ENCODE measurements at regions not wholly inside any gene's neighbourhood (a gene's known extent, or its start where the extent isn't known, plus 50 kb on each side); places are given as distances from the start of the nearest gene placed in this dataset.
A peak's percentile ranks its signal among the peaks of the same experiment; 100 is the strongest.

DNA sequence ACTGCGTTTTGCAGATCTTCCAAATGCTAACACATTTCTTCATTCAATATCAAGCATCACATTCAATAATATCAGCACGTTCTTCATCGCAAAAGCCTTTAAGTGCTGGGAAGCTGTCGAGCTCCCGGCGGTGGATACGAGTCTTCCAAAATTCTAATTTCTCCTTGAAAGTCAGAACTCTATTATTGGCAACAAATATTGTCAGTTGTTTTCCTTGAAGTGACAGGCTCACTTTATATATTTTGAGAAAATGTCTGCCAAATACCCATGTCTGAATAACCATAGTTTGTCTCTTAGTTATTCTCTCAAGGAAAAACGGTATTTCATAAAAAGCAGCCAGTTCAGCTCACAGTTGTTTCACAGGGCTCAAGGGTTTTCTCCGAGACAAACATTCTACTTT is 226.2 kb upstream of the C1orf174 start:
- Histone ChIP-seq H3K27me3 (ENCODE audit: insufficient read depth, low read depth, severe bottlenecking) (no peaks in the 10 kb centered on the region), H3K36me3 (no peaks in the 10 kb centered on the region), H3K27ac (no peak overlapping the region), H3K4me3 (ENCODE audit: low read depth, low read length) (no peak overlapping the region), H3K9me3 (ENCODE audit: severe bottlenecking) (no peaks in the 10 kb centered on the region)
- DNase-seq: no peak
- TF ChIP-seq, protein P1, sequence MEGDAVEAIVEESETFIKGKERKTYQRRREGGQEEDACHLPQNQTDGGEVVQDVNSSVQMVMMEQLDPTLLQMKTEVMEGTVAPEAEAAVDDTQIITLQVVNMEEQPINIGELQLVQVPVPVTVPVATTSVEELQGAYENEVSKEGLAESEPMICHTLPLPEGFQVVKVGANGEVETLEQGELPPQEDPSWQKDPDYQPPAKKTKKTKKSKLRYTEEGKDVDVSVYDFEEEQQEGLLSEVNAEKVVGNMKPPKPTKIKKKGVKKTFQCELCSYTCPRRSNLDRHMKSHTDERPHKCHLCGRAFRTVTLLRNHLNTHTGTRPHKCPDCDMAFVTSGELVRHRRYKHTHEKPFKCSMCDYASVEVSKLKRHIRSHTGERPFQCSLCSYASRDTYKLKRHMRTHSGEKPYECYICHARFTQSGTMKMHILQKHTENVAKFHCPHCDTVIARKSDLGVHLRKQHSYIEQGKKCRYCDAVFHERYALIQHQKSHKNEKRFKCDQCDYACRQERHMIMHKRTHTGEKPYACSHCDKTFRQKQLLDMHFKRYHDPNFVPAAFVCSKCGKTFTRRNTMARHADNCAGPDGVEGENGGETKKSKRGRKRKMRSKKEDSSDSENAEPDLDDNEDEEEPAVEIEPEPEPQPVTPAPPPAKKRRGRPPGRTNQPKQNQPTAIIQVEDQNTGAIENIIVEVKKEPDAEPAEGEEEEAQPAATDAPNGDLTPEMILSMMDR (IDR thresholded peaks at IDR 0.05; ENCODE audit: low read depth, low read length): no peak

DNA sequence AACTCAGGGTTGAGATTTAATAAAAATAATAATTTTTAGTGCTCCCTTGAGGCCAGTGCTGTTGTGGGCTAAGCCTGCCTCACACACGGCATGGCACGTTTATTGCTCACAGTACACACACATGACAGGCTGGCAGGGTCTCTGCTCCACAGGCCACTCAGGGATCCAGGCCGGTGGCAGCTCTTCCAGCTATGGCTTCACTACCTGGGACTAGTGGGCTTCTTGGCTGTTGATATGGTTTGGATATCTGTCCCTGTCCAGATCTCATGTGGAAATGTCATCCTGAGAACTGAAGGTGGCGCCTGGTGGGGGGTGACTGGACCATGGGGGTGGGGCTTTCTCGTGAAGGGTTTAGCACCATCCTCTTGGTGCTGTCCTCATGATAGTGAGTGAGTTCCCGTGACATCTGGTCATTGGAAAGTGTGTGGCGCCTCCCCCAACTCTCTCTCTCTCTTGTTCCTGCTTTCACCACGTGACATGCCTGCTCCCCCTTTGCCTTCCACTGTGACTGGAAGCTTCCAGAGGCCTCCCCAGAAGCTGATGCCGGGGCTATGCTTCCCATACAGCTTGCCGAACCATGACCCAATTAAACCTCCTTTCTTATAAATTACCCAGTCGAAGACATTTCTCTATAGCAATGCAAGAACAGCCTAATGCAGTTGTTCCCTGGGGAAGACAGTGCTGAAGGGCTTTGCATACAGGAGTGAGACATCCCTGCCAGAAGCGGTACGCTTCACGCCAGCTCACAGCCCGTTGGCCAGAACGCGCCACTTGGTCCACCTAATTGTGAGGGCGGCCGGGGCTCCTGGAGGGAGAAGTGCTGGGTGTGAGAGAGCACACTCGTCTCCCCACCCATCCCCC is 226.9 kb upstream of the C1orf174 start:
- TF ChIP-seq, protein P1 (IDR thresholded peaks at IDR 0.05; ENCODE audit: low read depth, low read length): no peak

DNA sequence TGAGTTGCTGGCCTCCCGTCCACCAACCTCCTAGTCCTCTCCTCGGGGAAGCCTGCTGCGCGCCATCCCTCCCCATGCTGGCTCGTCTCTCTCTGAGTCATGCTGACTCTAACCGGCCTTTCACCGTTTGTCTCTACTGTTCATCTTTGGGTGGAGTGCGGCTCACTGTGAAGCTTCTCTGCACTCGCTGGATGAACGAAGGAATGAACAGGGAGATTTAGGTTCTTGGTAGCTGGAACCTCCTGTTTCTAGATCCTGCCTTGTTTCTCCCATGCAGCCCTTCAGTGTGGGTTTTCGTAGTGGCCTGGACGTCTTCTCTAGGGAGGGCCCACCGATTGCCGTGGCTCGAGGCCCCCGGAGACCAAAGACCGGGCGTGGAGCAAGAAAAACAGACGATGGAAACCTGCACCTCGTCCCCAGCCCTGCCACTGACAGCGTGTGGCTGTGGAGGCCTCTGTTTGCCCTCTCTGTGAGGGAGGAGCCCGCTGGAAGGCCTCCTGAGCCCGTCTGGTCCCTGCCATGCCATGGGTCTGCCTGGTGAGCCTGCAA is 227.6 kb upstream of the C1orf174 start:
- TF ChIP-seq, protein P1 (IDR thresholded peaks at IDR 0.05; ENCODE audit: low read depth, low read length): no peak
- no peak for DNase-seq
- no peaks in the 10 kb centered on the region for H3K27me3 ChIP-seq (ENCODE audit: insufficient read depth, low read depth, severe bottlenecking)
- H3K9me3 ChIP-seq (ENCODE audit: severe bottlenecking): no peaks in the 10 kb centered on the region
- no peaks in the 10 kb centered on the region for H3K36me3 ChIP-seq
- H3K4me3 ChIP-seq (ENCODE audit: low read depth, low read length): no peak overlapping the region
- no peak overlapping the region for H3K27ac ChIP-seq

More for the DNA sequence above, 226.9 kb upstream of the C1orf174 start:
- no peaks in the 10 kb centered on the region for H3K27me3 ChIP-seq (ENCODE audit: insufficient read depth, low read depth, severe bottlenecking)
- H3K4me3 ChIP-seq (ENCODE audit: low read depth, low read length): no peak overlapping the region
- H3K36me3 ChIP-seq: no peaks in the 10 kb centered on the region
- H3K27ac ChIP-seq: no peak overlapping the region
- DNase-seq: peak; percentile 23
- H3K9me3 ChIP-seq (ENCODE audit: severe bottlenecking): no peaks in the 10 kb centered on the region

DNA sequence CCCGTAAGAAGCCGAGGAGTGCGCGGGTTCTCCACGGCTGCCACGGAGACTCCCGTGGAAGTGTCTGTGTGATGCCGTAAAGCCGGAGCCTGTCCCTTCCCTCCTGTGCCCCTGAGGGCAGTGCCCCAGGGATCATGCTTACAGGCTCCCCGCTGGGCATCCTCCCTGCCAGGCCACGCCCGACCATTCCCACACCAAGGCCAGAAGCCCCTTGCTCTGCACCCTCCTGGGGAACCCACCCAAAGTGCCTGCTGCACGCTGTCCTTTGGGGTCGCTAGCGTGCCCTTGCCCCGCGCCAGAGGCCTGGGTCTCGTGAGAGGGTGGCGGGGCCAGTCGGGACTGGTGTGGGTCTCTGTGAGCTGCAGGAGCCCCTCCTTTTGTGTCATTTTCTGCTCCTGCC is 228.5 kb upstream of the C1orf174 start:
- Histone ChIP-seq H3K9me3 (ENCODE audit: severe bottlenecking) (no peaks in the 10 kb centered on the region), H3K4me3 (ENCODE audit: low read depth, low read length) (no peak overlapping the region), H3K27me3 (ENCODE audit: insufficient read depth, low read depth, severe bottlenecking) (no peaks in the 10 kb centered on the region), H3K36me3 (no peaks in the 10 kb centered on the region), H3K27ac (no peak overlapping the region)
- no peak for DNase-seq
- TF ChIP-seq, protein P1 (IDR thresholded peaks at IDR 0.05; ENCODE audit: low read depth, low read length): no peak

DNA sequence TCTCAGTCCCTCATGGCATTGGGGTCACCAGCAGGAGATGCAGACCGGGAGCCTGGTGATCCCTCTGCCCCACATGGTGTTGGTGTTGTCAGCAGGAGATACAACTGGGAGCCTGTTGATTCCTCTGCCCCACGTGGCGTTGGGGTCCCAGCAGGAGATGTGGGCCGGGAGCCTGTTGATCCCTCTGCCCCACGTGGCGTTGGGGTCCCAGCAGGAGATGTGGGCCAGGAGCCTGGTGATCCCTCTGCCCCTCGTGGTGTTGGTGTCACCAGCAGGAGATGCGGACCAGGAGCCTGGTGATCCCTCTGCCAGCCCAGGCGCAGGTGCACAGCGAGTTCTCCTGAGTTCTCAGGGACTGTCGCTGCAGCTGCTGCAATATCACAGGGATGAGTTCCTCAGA is 229.6 kb upstream of the C1orf174 start:
- H3K27ac ChIP-seq: no peak overlapping the region
- H3K36me3 ChIP-seq: no peaks in the 10 kb centered on the region
- DNase-seq: no peak
- H3K9me3 ChIP-seq (ENCODE audit: severe bottlenecking): no peaks in the 10 kb centered on the region
- no peak overlapping the region for H3K4me3 ChIP-seq (ENCODE audit: low read depth, low read length)
- no peaks in the 10 kb centered on the region for H3K27me3 ChIP-seq (ENCODE audit: insufficient read depth, low read depth, severe bottlenecking)
- TF ChIP-seq, protein P1 (IDR thresholded peaks at IDR 0.05; ENCODE audit: low read depth, low read length): no peak
